GM23338 (cell line): ENCODE measurements at regions not wholly inside any gene's neighbourhood (a gene's known extent, or its start where the extent isn't known, plus 50 kb on each side); places are given as distances from the start of the nearest gene placed in this dataset.

Experiments
- CREB1 ChIP-seq: fragments of 250-450 bp; sonication (Bioruptor Pico); IDR thresholded peaks from 2 replicates; pipeline ENCODE4 v1.5.0; 2020; ENCODE audit warnings: low read depth, mild to moderate bottlenecking, moderate library complexity
- CTCF ChIP-seq, 2 experiments: fragments of 200-600 bp in 1 of 2; sonication (generic) in 1 of 2; conservative IDR thresholded peaks; 2 replicates each; pipeline versions ENCODE4 v1.5.1 to v1.6.1; 2016 to 2017; ENCODE audit warnings: antibody characterized with exemption in 2 of 2, low read depth in 2 of 2, mild to moderate bottlenecking in 2 of 2, moderate library complexity in 1 of 2
- EZH2 ChIP-seq: fragments of 200-600 bp; sonication (generic); IDR thresholded peaks from one replicate; pipeline ENCODE4 v1.8.0; 2017; ENCODE audit warnings: antibody characterized with exemption, mild to moderate bottlenecking, low read depth; ENCODE audit not compliant: unreplicated experiment
- EZH2phosphoT487 ChIP-seq: fragments of 200-600 bp; sonication (generic); IDR thresholded peaks from one replicate; pipeline ENCODE4 v1.8.1; 2018; ENCODE audit warnings: antibody characterized with exemption; ENCODE audit not compliant: unreplicated experiment
- JUNB ChIP-seq: IDR thresholded peaks from one replicate; pipeline ENCODE4 v1.6.1; 2016; ENCODE audit warnings: antibody characterized with exemption; ENCODE audit not compliant: unreplicated experiment
- NANOG ChIP-seq: IDR thresholded peaks from 2 replicates; pipeline ENCODE4 v1.6.1; 2016; ENCODE audit warnings: antibody characterized with exemption, borderline replicate concordance
- POLR2AphosphoS5 ChIP-seq: IDR thresholded peaks from 2 replicates; pipeline ENCODE4 v1.6.1; 2016; ENCODE audit warnings: antibody characterized with exemption, low read depth
- REST ChIP-seq: IDR thresholded peaks from one replicate; pipeline ENCODE4 v1.6.1; 2018; ENCODE audit warnings: antibody characterized with exemption; ENCODE audit not compliant: unreplicated experiment
- STAT1 ChIP-seq: IDR thresholded peaks from one replicate; pipeline ENCODE4 v1.6.1; 2016; ENCODE audit warnings: antibody characterized with exemption; ENCODE audit not compliant: unreplicated experiment

- TF ChIP-seq CTCF (conservative IDR thresholded peaks at IDR 0.05; ENCODE audit: low read depth in 2 of 2) (no peak), JUNB (no peak), EZH2 (no peak), CREB1 (CRISPR knock-in tag) (no peak), POLR2AphosphoS5 (no peak), STAT1 (no peak), EZH2phosphoT487 (no peak), NANOG (no peak), REST (no peak)
Observed at GRCh38 chr4:31086756-31087330, 366.7 kb downstream of the PCDH7 start.
